OCI-LY3 (cell line): ENCODE measurements at regions not wholly inside any gene's neighbourhood (a gene's known extent, or its start where the extent isn't known, plus 50 kb on each side); places are given as distances from the start of the nearest gene placed in this dataset.

Experiments used
- CTCF ChIP-seq: fragments of 200-600, 300-600 bp; sonication (generic); IDR thresholded peaks from 2 replicates; pipeline ENCODE4 v1.5.1; 2014; ENCODE audit warnings: antibody characterized with exemption, low read length, low read depth
- EZH2phosphoT487 ChIP-seq: fragments of 200-600 bp; shearing (Covaris generic); IDR thresholded peaks from 2 replicates; pipeline ENCODE4 v1.6.1; 2018; ENCODE audit warnings: antibody characterized with exemption, mixed run types, low read depth

- TF ChIP-seq EZH2phosphoT487, result no peak
- TF ChIP-seq CTCF, result no peak
These were observed 230.4 kb downstream of the ICOS start for GRCh38 chr2:204166961-204167360.
